ENCODE measurements at regions not wholly inside any gene's neighbourhood (a gene's known extent, or its start where the extent isn't known, plus 50 kb on each side); places are given as distances from the start of the nearest gene placed in this dataset.

GRCh38 chr3:140765246-140765645 is 87.4 kb downstream of the TRIM42 start:
- ATAC-seq: no peak
- TF ChIP-seq TOX (CRISPR knock-in tag; IDR thresholded peaks at IDR 0.05; ENCODE audit: borderline replicate concordance) (no peak), BACH2 (CRISPR knock-in tag; IDR thresholded peaks at IDR 0.05; ENCODE audit: borderline replicate concordance) (no peak), ARNTL (CRISPR knock-in tag; IDR thresholded peaks at IDR 0.05; ENCODE audit: borderline replicate concordance, low read depth) (no peak), POU6F1 (CRISPR knock-in tag; IDR thresholded peaks at IDR 0.05; ENCODE audit: borderline replicate concordance, low read depth) (no peak), ZNF70 (CRISPR knock-in tag; IDR thresholded peaks at IDR 0.05) (no peak)

GRCh38 chr3:140766465-140766864 is 88.6 kb downstream of the TRIM42 start:
- no peak for TF ChIP-seq POU6F1 (CRISPR knock-in tag; IDR thresholded peaks at IDR 0.05; ENCODE audit: borderline replicate concordance, low read depth)
- no peak for TF ChIP-seq ZNF8 (CRISPR knock-in tag; IDR thresholded peaks at IDR 0.05)
- no peak for TF ChIP-seq BACH2 (CRISPR knock-in tag; IDR thresholded peaks at IDR 0.05; ENCODE audit: borderline replicate concordance)
- TF ChIP-seq CREB5 (CRISPR knock-in tag; IDR thresholded peaks at IDR 0.05; ENCODE audit: low read depth): no peak
- no peak for TF ChIP-seq ZC3H10 (CRISPR knock-in tag; IDR thresholded peaks at IDR 0.05)
- no peak for TF ChIP-seq ISL1 (CRISPR knock-in tag; IDR thresholded peaks at IDR 0.05)
- TF ChIP-seq TSHZ2 (CRISPR knock-in tag; IDR thresholded peaks at IDR 0.05): no peak
- no peak for TF ChIP-seq ESRRG (CRISPR knock-in tag; IDR thresholded peaks at IDR 0.05)
- TF ChIP-seq SNAI2 (CRISPR knock-in tag; IDR thresholded peaks at IDR 0.05): no peak
- no peak for TF ChIP-seq RARB (CRISPR knock-in tag; IDR thresholded peaks at IDR 0.05)
- no peak for TF ChIP-seq TOX (CRISPR knock-in tag; IDR thresholded peaks at IDR 0.05; ENCODE audit: borderline replicate concordance)
- TF ChIP-seq TCF4 (CRISPR knock-in tag; IDR thresholded peaks at IDR 0.05; ENCODE audit: borderline replicate concordance): no peak
- no peak for TF ChIP-seq PPARA (CRISPR knock-in tag; IDR thresholded peaks at IDR 0.05; ENCODE audit: borderline replicate concordance)
- TF ChIP-seq OSR1 (CRISPR knock-in tag; IDR thresholded peaks at IDR 0.05): no peak
- TF ChIP-seq ZFP3 (CRISPR knock-in tag; IDR thresholded peaks at IDR 0.05): no peak
- no peak for ATAC-seq

GRCh38 chr3:140767566-140767965 is 89.7 kb downstream of the TRIM42 start:
- TF ChIP-seq ZNF8 (CRISPR knock-in tag; IDR thresholded peaks at IDR 0.05): no peak
- TF ChIP-seq ESRRG (CRISPR knock-in tag; IDR thresholded peaks at IDR 0.05): no peak
- ATAC-seq: no peak

- ATAC-seq: no peak
- TF ChIP-seq PPARA (CRISPR knock-in tag; IDR thresholded peaks at IDR 0.05; ENCODE audit: borderline replicate concordance) (no peak), ISL1 (CRISPR knock-in tag; IDR thresholded peaks at IDR 0.05) (no peak), RARB (CRISPR knock-in tag; IDR thresholded peaks at IDR 0.05) (no peak), SNAI2 (CRISPR knock-in tag; IDR thresholded peaks at IDR 0.05) (no peak), BACH2 (CRISPR knock-in tag; IDR thresholded peaks at IDR 0.05; ENCODE audit: borderline replicate concordance) (no peak)
Observed at GRCh38 chr3:140768941-140769340, 91.1 kb downstream of the TRIM42 start.

- no peak for TF ChIP-seq RARB (CRISPR knock-in tag; IDR thresholded peaks at IDR 0.05)
- no peak for TF ChIP-seq CSRNP3 (CRISPR knock-in tag; IDR thresholded peaks at IDR 0.05)
- no peak for TF ChIP-seq TOX (CRISPR knock-in tag; IDR thresholded peaks at IDR 0.05; ENCODE audit: borderline replicate concordance)
- no peak for TF ChIP-seq BACH2 (CRISPR knock-in tag; IDR thresholded peaks at IDR 0.05; ENCODE audit: borderline replicate concordance)
- no peak for TF ChIP-seq CREB5 (CRISPR knock-in tag; IDR thresholded peaks at IDR 0.05; ENCODE audit: low read depth)
- no peak for TF ChIP-seq ZNF565 (CRISPR knock-in tag; conservative IDR thresholded peaks at IDR 0.05; ENCODE audit: low read depth)
- TF ChIP-seq ISL1 (CRISPR knock-in tag; IDR thresholded peaks at IDR 0.05): no peak
- TF ChIP-seq ARNTL (CRISPR knock-in tag; IDR thresholded peaks at IDR 0.05; ENCODE audit: borderline replicate concordance, low read depth): no peak
- ATAC-seq: no peak
Observed at GRCh38 chr3:140769951-140770350, 92.1 kb downstream of the TRIM42 start.

Data from SK-N-SH treated with all-trans-retinoic acid at 6 μM for 48 hours (cell line).